Kidney (tissue), 13 donors: ENCODE measurements at regions not wholly inside any gene's neighbourhood (a gene's known extent, or its start where the extent isn't known, plus 50 kb on each side); places are given as distances from the start of the nearest gene placed in this dataset.
"Not testable (repeated sequence)": the region's sequence is repeated elsewhere in the genome, so short reads cannot be mapped to it uniquely, and the experiment has no call there.

Experiments
- DNase-seq, 5 donors: peaks; one replicate each; pipeline ENCODE4 v3.0.0-alpha.2; 2013 to 2020
- FAIRE-seq: peaks from 2 replicates; lab custom pipeline; 2012; peaks lifted over from hg19 to GRCh38; lab: Jason Lieb, UNC
- H3K27ac ChIP-seq, 2 donors: one replicate each; pipeline ENCODE4 v1.7.0; 2013; ENCODE audit warnings: low read depth in 2 of 2, low read length in 2 of 2, inconsistent platforms in 1 of 2
- H3K27me3 ChIP-seq: one replicate; pipeline ENCODE4 v1.7.1; 2013; ENCODE audit warnings: low read length, inconsistent platforms; ENCODE audit not compliant: control insufficient read depth, insufficient read depth
- H3K36me3 ChIP-seq, 3 donors: one replicate each; pipeline versions ENCODE4 v1.7.0 to v1.7.1; 2013; ENCODE audit warnings: low read length in 3 of 3, control low read depth in 1 of 3, inconsistent platforms in 1 of 3; ENCODE audit not compliant: insufficient read depth in 3 of 3, control insufficient read depth in 2 of 3
- H3K4me1 ChIP-seq, 3 donors: one replicate each; pipeline versions ENCODE4 v1.7.0 to v1.7.1; 2013; ENCODE audit warnings: low read length in 3 of 3, inconsistent platforms in 1 of 3, low read depth in 1 of 3; ENCODE audit not compliant: control insufficient read depth in 2 of 3, insufficient read depth in 2 of 3
- H3K4me3 ChIP-seq, 3 donors: one replicate each; pipeline versions ENCODE4 v1.7.0 to v1.8.1; 2013; ENCODE audit warnings: low read length in 3 of 3, control low read depth in 1 of 3, inconsistent platforms in 1 of 3
- H3K9ac ChIP-seq, 3 donors: one replicate each; pipeline versions ENCODE4 v1.7.0 to v1.7.1; 2013; ENCODE audit warnings: low read length in 3 of 3, control low read depth in 1 of 3, inconsistent platforms in 1 of 3
- H3K9me3 ChIP-seq, 3 donors: one replicate each; pipeline versions ENCODE4 v1.7.0 to v1.7.1; 2013; ENCODE audit warnings: low read length in 3 of 3, control low read depth in 1 of 3, inconsistent platforms in 1 of 3; ENCODE audit not compliant: control insufficient read depth in 2 of 3, insufficient read depth in 1 of 3
- intact Hi-C: fragments of 100-400 bp; cut with DNase I; formaldehyde crosslinking; loops from one replicate; pipeline ENCODE4 v1.11.1; 2022
- TF ChIP-seq, protein P1 (sequence below): IDR thresholded peaks from 3 replicates; pipeline ENCODE4 v1.5.1; 2012; ENCODE audit warnings: mild to moderate bottlenecking, moderate library complexity, borderline replicate concordance; ENCODE audit not compliant: insufficient read depth; ENCODE audit errors: extremely low read depth
- donor health status: control.
- donor health status: control.
- donor health status: control.
- donor health status: control.
- donor health status: control.
- donor health status: DM: yes; HTN: yes; CAD: no.
- donor health status: Normal renal cell carcinoma (clear cell type).

DNA sequence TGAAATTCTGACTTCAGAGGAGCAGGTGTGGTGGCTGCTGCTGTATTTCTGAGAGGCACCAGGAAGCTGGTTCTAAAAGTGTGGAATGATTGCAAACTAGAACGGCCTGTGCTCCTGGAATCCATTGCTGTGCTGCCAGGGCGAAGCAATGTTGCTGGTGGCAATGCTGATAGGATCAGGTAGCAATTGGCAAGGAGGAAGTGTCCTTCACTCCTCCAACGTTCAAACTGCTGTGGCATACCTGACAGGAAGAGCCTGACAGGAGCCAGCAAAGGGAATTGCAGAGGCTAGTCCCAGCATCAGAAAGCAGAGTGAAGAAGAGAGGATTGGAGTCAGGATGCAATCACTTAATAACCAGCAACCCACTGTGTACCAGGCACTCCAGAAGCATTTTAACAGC lies 118.2 kb downstream of the FAR1 start:
- TF ChIP-seq, protein P1, sequence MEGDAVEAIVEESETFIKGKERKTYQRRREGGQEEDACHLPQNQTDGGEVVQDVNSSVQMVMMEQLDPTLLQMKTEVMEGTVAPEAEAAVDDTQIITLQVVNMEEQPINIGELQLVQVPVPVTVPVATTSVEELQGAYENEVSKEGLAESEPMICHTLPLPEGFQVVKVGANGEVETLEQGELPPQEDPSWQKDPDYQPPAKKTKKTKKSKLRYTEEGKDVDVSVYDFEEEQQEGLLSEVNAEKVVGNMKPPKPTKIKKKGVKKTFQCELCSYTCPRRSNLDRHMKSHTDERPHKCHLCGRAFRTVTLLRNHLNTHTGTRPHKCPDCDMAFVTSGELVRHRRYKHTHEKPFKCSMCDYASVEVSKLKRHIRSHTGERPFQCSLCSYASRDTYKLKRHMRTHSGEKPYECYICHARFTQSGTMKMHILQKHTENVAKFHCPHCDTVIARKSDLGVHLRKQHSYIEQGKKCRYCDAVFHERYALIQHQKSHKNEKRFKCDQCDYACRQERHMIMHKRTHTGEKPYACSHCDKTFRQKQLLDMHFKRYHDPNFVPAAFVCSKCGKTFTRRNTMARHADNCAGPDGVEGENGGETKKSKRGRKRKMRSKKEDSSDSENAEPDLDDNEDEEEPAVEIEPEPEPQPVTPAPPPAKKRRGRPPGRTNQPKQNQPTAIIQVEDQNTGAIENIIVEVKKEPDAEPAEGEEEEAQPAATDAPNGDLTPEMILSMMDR = no peak
- Histone ChIP-seq H3K27ac (no peak overlapping the region), H3K9me3 (no peaks in the 10 kb centered on the region), H3K9ac (no peak overlapping the region), H3K36me3 (no peaks in the 10 kb centered on the region), H3K27me3 (no peaks in the 10 kb centered on the region), H3K4me3 (no peak overlapping the region), H3K4me1 (no peaks in the 10 kb centered on the region)
- intact Hi-C loops = no loop called here
- no peak for FAIRE-seq
- no peak for DNase-seq

DNA sequence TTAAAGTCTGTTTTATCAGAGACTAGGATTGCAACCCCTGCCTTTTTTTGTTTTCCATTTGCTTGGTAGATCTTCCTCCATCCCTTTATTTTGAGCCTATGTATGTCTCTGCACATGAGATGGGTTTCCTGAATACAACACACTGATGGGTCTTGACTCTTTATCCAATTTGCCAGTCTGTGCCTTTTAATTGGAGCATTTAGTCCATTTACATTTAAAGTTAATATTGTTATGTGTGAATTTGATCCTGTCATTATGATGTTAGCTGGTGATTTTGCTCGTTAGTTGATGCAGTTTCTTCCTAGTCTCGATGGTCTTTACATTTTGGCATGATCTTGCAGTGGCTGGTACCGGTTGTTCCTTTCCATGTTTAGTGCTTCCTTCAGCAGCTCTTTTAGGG lies 129.1 kb downstream of the FAR1 start:
- DNase-seq, H3K9ac ChIP-seq, H3K9me3 ChIP-seq, H3K36me3 ChIP-seq, H3K27me3 ChIP-seq, H3K4me3 ChIP-seq, FAIRE-seq, H3K4me1 ChIP-seq, H3K27ac ChIP-seq, intact Hi-C loops: not testable (repeated sequence)

DNA sequence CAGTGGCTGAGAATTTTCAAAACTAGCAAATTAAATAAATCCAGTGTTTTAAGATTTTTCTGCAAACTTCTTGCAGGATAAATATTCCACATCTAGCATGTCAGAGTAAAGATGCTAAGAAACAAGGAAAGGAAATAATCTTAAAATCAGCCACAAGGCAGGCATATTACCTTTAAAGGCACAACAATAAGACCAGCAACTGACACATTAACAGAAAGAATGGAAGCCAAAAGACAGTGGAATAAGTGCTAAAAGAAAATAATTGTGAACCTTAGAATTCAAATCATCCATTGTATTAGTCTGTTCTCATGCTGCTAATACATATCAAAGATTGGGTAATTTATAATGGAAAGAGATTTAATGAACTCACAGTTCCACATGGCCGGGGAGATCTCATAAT lies 132.4 kb downstream of the FAR1 start:
- Histone ChIP-seq H3K9ac (no peak overlapping the region), H3K9me3 (peaks cover 0 to 7% (median 2%) of the 10 kb centered on the region in 3 donors), H3K27me3 (no peaks in the 10 kb centered on the region), H3K4me1 (no peaks in the 10 kb centered on the region), H3K27ac (no peak overlapping the region), H3K4me3 (no peak overlapping the region), H3K36me3 (no peaks in the 10 kb centered on the region)
- DNase-seq (no peak), FAIRE-seq (no peak)
- TF ChIP-seq, protein P1 = no peak
- intact Hi-C loops = no loop called here

- intact Hi-C loops = no loop called here
- DNase-seq (no peak), FAIRE-seq (no peak)
- no peak overlapping the region for H3K9ac ChIP-seq
- H3K9me3 ChIP-seq = no peaks in the 10 kb centered on the region
- H3K4me3 ChIP-seq = no peak overlapping the region
- H3K4me1 ChIP-seq = no peaks in the 10 kb centered on the region
- no peak overlapping the region for H3K27ac ChIP-seq
- no peaks in the 10 kb centered on the region for H3K36me3 ChIP-seq
- TF ChIP-seq, protein P1 = no peak
- H3K27me3 ChIP-seq = no peaks in the 10 kb centered on the region
Observed at GRCh38 chr11:13818325-13818724, 144.2 kb upstream of the SPON1 start.
